DND-41 (cell line): ENCODE measurements at regions not wholly inside any gene's neighbourhood (a gene's known extent, or its start where the extent isn't known, plus 50 kb on each side); places are given as distances from the start of the nearest gene placed in this dataset.

Experiments used
- ATAC-seq: fragments of 200-7000 bp; cut with Tn5 transposase; 3 replicates; pipeline ENCODE4 v1.9.1; 2021; ENCODE audit warnings: low read depth; ENCODE audit not compliant: insufficient read depth
- DNase-seq: peaks from one replicate; pipeline ENCODE4 v3.0.0-alpha.2; 2020
- H2AFZ ChIP-seq: 2 replicates; pipeline ENCODE4 v1.6.0; 2012; ENCODE audit warnings: low read depth, low read length
- H3K27ac ChIP-seq: 2 replicates; pipeline ENCODE4 v1.5.1; 2012; ENCODE audit warnings: low read length, inconsistent platforms
- H3K27me3 ChIP-seq: fragments of 200-600 bp; sonication (generic); 2 replicates; pipeline ENCODE4 v1.6.0; 2012; ENCODE audit warnings: low read length, mild to moderate bottlenecking, inconsistent platforms; ENCODE audit not compliant: insufficient read depth, poor library complexity
- H3K36me3 ChIP-seq: 2 replicates; pipeline ENCODE4 v1.5.1; 2012; ENCODE audit warnings: low read length, inconsistent platforms; ENCODE audit not compliant: insufficient read depth
- H3K4me1 ChIP-seq: 2 replicates; pipeline ENCODE4 v1.5.1; 2012; ENCODE audit warnings: mild to moderate bottlenecking, low read length; ENCODE audit not compliant: insufficient read depth
- H3K4me2 ChIP-seq: 2 replicates; pipeline ENCODE4 v1.6.0; 2012; ENCODE audit warnings: mild to moderate bottlenecking, moderate library complexity, low read length, inconsistent platforms; ENCODE audit not compliant: insufficient read depth
- H3K4me3 ChIP-seq, 2 experiments: fragments of 200-600 bp in 1 of 2; shearing (Covaris generic) in 1 of 2; 2 replicates each; pipeline ENCODE4 v1.5.1; 2012 to 2016; ENCODE audit warnings: inconsistent platforms in 2 of 2, low read length in 2 of 2, mild to moderate bottlenecking in 2 of 2, low read depth in 1 of 2, moderate library complexity in 1 of 2
- H3K79me2 ChIP-seq: 2 replicates; pipeline ENCODE4 v1.6.0; 2012; ENCODE audit warnings: low read length, inconsistent platforms; ENCODE audit not compliant: insufficient read depth
- H3K9ac ChIP-seq: 2 replicates; pipeline ENCODE4 v1.6.0; 2012; ENCODE audit warnings: low read depth, mild to moderate bottlenecking, inconsistent platforms, low read length, moderate library complexity
- H3K9me3 ChIP-seq: 2 replicates; pipeline ENCODE4 v1.5.1; 2012; ENCODE audit warnings: low read length, moderate library complexity, mild to moderate bottlenecking, inconsistent platforms; ENCODE audit not compliant: insufficient read depth, severe bottlenecking
- H4K20me1 ChIP-seq: 2 replicates; pipeline ENCODE4 v1.6.0; 2012; ENCODE audit warnings: low read length; ENCODE audit not compliant: insufficient read depth
- EZH2 ChIP-seq: IDR thresholded peaks from 3 replicates; pipeline ENCODE4 v1.6.1; 2012; ENCODE audit warnings: borderline replicate concordance, low read depth, mild to moderate bottlenecking, moderate library complexity, low read length, inconsistent platforms; ENCODE audit not compliant: severe bottlenecking
- TF ChIP-seq, protein P1 (sequence below): IDR thresholded peaks from 2 replicates; pipeline ENCODE4 v1.5.1; 2012; ENCODE audit warnings: borderline replicate concordance, low read length, moderate library complexity, mild to moderate bottlenecking; ENCODE audit not compliant: poor library complexity, severe bottlenecking; ENCODE audit errors: extremely low read depth

GRCh38 chr22:48678171-48679135, 1149.2 kb downstream of the BRD1 start:
- H3K4me3 ChIP-seq = no peak overlapping the region
- no peak overlapping the region for H3K4me2 ChIP-seq
- no peaks in the 10 kb centered on the region for H3K36me3 ChIP-seq

GRCh38 chr22:48677621-48678020, 1150.1 kb downstream of the BRD1 start:
- peaks cover 4% of the 10 kb centered on the region for H3K9me3 ChIP-seq
- H3K9ac ChIP-seq = no peak overlapping the region
- no peaks in the 10 kb centered on the region for H3K79me2 ChIP-seq
- DNase-seq (no peak), ATAC-seq (no peak)
- no peak overlapping the region for H2AFZ ChIP-seq
- no peaks in the 10 kb centered on the region for H3K27me3 ChIP-seq
- H3K27ac ChIP-seq = no peak overlapping the region
- no peak overlapping the region for H3K4me3 ChIP-seq
- H3K4me2 ChIP-seq = no peak overlapping the region
- no peaks in the 10 kb centered on the region for H3K36me3 ChIP-seq
- H3K4me1 ChIP-seq = no peaks in the 10 kb centered on the region
- TF ChIP-seq, protein P1, sequence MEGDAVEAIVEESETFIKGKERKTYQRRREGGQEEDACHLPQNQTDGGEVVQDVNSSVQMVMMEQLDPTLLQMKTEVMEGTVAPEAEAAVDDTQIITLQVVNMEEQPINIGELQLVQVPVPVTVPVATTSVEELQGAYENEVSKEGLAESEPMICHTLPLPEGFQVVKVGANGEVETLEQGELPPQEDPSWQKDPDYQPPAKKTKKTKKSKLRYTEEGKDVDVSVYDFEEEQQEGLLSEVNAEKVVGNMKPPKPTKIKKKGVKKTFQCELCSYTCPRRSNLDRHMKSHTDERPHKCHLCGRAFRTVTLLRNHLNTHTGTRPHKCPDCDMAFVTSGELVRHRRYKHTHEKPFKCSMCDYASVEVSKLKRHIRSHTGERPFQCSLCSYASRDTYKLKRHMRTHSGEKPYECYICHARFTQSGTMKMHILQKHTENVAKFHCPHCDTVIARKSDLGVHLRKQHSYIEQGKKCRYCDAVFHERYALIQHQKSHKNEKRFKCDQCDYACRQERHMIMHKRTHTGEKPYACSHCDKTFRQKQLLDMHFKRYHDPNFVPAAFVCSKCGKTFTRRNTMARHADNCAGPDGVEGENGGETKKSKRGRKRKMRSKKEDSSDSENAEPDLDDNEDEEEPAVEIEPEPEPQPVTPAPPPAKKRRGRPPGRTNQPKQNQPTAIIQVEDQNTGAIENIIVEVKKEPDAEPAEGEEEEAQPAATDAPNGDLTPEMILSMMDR = no peak
- TF ChIP-seq EZH2 = no peak
- H4K20me1 ChIP-seq = no peaks in the 10 kb centered on the region

More at GRCh38 chr22:48678171-48679135, 1149.2 kb downstream of the BRD1 start:
- Histone ChIP-seq H3K79me2 (no peaks in the 10 kb centered on the region), H3K4me1 (no peaks in the 10 kb centered on the region), H2AFZ (no peak overlapping the region), H3K9me3 (no peaks in the 10 kb centered on the region), H3K27ac (no peak overlapping the region), H3K27me3 (no peaks in the 10 kb centered on the region), H4K20me1 (no peaks in the 10 kb centered on the region), H3K9ac (no peak overlapping the region)
- no peak for TF ChIP-seq EZH2
- TF ChIP-seq, protein P1 = no peak
- ATAC-seq = no peak
- DNase-seq = no peak

GRCh38 chr22:48677168-48677520, 1150.5 kb downstream of the BRD1 start:
- Histone ChIP-seq H3K9ac (no peak overlapping the region), H3K4me3 (no peak overlapping the region), H3K27ac (no peak overlapping the region), H3K4me2 (no peak overlapping the region), H4K20me1 (no peaks in the 10 kb centered on the region), H3K27me3 (no peaks in the 10 kb centered on the region), H2AFZ (no peak overlapping the region), H3K79me2 (no peaks in the 10 kb centered on the region), H3K36me3 (no peaks in the 10 kb centered on the region), H3K9me3 (peaks cover 8% of the 10 kb centered on the region), H3K4me1 (no peaks in the 10 kb centered on the region)
- DNase-seq (no peak), ATAC-seq (no peak)
- TF ChIP-seq EZH2 = no peak
- TF ChIP-seq, protein P1 = no peak
